ENCODE measurements at regions not wholly inside any gene's neighbourhood (a gene's known extent, or its start where the extent isn't known, plus 50 kb on each side); places are given as distances from the start of the nearest gene placed in this dataset.
"Not testable (repeated sequence)": the region's sequence is repeated elsewhere in the genome, so short reads cannot be mapped to it uniquely, and the experiment has no call there.

DNA sequence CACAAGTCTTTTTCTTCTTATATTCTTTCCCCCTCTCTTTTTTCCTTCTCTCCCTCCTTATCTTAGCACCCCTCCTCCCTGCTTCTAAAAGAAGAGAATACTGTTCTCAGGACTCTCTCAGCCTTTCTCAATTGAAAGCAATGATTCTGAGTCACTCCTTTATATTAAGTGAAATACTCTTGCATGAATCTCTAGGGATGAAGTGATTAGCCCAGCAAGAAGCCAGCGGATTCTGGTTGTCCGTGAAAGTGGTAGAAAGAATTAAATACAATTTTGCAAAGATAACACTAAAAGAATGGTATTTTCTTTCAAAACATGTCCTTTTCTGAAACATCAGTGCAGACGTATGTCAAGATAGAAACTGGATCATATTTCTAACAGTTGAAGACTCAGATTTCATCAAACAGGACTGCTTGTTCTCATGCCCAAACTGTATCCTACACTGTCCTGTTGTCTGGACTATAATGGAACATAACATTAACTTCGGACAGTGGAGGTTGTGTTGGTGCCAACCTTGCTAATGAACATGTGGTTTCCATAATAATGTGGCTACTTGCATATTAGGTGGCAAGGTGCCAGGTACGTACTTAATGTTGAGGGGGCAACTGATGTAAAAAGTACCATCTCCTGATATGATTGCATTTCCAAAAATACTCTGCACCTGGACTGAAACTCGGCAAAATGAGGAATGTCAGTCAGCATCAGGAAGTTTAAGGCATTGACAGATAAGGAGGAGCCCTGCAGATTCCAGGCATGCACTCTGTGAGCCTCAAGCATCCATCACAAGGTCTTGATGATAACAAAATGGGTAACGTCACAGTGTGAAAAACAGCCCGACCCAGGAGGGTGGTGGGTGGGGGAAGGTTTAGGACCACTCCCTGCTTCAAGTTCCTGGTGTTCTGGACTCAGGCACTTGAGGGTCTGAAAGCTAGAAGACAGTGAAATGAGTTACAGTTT lies 357.2 kb downstream of the DLEU7 start:
- DNase-seq (ENCODE audit: low spot score in 2 of 2), result no peak
- intact Hi-C loops (cut with DNase I; ENCODE audit: low total_unique reads), result no loop called here
- TF ChIP-seq, protein P1, sequence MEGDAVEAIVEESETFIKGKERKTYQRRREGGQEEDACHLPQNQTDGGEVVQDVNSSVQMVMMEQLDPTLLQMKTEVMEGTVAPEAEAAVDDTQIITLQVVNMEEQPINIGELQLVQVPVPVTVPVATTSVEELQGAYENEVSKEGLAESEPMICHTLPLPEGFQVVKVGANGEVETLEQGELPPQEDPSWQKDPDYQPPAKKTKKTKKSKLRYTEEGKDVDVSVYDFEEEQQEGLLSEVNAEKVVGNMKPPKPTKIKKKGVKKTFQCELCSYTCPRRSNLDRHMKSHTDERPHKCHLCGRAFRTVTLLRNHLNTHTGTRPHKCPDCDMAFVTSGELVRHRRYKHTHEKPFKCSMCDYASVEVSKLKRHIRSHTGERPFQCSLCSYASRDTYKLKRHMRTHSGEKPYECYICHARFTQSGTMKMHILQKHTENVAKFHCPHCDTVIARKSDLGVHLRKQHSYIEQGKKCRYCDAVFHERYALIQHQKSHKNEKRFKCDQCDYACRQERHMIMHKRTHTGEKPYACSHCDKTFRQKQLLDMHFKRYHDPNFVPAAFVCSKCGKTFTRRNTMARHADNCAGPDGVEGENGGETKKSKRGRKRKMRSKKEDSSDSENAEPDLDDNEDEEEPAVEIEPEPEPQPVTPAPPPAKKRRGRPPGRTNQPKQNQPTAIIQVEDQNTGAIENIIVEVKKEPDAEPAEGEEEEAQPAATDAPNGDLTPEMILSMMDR (IDR thresholded peaks at IDR 0.05), result no peak
- no peak for TF ChIP-seq POLR2A (IDR thresholded peaks at IDR 0.05)
- no peak overlapping the region for H3K4me3 ChIP-seq (ENCODE audit: low read depth, poor library complexity, severe bottlenecking)
- 51 to 53% methylated on average over 8 of the region's 8 CpGs for WGBS, 2 donors

DNA sequence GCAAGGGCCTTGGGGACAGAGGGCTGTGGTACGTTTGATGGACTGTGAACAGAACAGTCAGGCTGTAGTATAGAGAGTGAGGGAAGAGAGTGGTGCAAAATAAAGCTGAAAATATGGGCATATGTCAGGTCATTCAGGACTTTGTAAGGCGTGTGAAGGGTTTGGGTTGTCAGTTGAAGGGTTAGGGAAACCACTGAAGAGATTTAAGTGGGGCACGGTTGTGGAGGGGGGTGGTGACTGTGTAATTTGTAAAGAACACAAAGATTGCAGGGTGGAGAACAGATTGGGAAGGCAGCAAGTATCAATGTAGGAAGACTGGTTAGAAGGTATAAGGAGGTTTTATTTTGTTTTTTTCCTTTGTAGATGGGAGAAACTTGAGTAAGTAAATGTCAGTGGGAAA lies 349.8 kb downstream of the DLEU7 start:
- no peak for DNase-seq (ENCODE audit: low spot score in 2 of 2)
- 79 to 85% methylated on average over 3 of the region's 3 CpGs for WGBS, 2 donors
- H3K4me3 ChIP-seq (ENCODE audit: low read depth, poor library complexity, severe bottlenecking), result no peak overlapping the region
- TF ChIP-seq, protein P1 (IDR thresholded peaks at IDR 0.05), result no peak
- TF ChIP-seq POLR2A (IDR thresholded peaks at IDR 0.05), result no peak
- intact Hi-C loops (cut with DNase I; ENCODE audit: low total_unique reads), result no loop called here

DNA sequence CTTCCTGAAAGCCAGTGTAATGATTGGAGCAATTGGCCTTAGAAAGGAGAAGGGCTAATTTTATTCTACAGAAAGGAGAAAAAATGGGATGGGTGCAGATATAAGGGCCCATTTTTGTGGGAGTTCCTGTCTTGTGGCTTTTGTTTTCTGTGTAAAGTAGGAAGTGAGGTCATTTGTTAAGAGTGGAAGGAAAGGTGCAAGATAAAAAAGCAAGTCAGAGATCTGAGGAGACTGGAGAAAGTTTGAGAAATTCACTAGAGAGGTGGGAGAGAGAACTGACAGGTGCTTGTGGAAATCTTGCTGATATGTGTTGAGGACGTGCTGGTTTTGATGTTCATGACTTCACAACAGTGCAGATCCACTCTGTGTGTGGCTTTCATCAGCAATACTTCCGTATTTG lies 349.4 kb downstream of the DLEU7 start:
- no peak for DNase-seq (ENCODE audit: low spot score in 2 of 2)
- TF ChIP-seq, protein P1 (IDR thresholded peaks at IDR 0.05), result no peak
- no peak for TF ChIP-seq POLR2A (IDR thresholded peaks at IDR 0.05)
- H3K4me3 ChIP-seq (ENCODE audit: low read depth, poor library complexity, severe bottlenecking), result no peak overlapping the region
- intact Hi-C loops (cut with DNase I; ENCODE audit: low total_unique reads), result no loop called here
- 87 to 94% methylated on average over 2 of the region's 2 CpGs for WGBS, 2 donors

DNA sequence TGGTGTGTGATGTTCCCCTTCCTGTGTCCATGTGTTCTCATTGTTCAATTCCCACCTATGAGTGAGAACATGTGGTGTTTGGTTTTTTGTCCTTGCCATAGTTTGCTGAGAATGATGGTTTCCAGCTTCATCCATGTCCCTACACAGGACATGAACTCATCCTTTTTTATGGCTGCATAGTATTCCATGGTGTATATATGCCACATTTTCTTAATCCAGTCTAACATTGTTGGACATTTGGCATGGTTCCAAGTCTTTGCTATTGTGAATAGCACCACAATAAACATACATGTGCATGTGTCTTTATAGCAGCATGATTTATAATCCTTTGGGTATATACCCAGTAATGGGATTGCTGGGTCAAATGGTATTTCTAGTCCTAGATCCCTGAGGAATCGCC lies 340.3 kb downstream of the DLEU7 start:
- H3K4me3 ChIP-seq (ENCODE audit: low read depth, poor library complexity, severe bottlenecking); DNase-seq (ENCODE audit: low spot score in 2 of 2); intact Hi-C loops (cut with DNase I; ENCODE audit: low total_unique reads): not testable (repeated sequence)
- 90 to 100% methylated on average over 1 of the region's 1 CpG for WGBS, 2 donors

DNA sequence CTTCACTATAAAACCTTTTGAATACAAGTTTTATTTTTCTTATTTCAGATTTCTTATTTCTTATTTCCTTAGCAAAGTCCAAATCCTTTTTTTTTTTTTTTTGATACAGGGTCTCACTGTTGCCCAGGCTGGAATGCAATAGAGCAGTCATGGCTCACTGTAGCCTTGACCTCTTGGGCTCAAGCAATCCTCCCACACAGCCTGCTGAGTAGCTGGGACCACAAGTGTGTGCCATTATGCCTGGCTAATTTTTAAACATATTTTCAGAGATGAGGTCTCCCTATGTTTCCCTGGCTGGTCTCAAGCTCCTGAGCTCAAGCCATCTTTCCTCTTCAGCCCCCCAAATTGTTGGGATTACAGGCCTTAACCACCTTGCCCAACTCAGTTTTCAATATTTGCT lies 334.3 kb downstream of the DLEU7 start:
- H3K4me3 ChIP-seq (ENCODE audit: low read depth, poor library complexity, severe bottlenecking), result no peak overlapping the region
- no peak for TF ChIP-seq POLR2A (IDR thresholded peaks at IDR 0.05)
- TF ChIP-seq, protein P1 (IDR thresholded peaks at IDR 0.05), result no peak
- intact Hi-C loops (cut with DNase I; ENCODE audit: low total_unique reads), result no loop called here
- DNase-seq (ENCODE audit: low spot score in 2 of 2), result no peak

DNA sequence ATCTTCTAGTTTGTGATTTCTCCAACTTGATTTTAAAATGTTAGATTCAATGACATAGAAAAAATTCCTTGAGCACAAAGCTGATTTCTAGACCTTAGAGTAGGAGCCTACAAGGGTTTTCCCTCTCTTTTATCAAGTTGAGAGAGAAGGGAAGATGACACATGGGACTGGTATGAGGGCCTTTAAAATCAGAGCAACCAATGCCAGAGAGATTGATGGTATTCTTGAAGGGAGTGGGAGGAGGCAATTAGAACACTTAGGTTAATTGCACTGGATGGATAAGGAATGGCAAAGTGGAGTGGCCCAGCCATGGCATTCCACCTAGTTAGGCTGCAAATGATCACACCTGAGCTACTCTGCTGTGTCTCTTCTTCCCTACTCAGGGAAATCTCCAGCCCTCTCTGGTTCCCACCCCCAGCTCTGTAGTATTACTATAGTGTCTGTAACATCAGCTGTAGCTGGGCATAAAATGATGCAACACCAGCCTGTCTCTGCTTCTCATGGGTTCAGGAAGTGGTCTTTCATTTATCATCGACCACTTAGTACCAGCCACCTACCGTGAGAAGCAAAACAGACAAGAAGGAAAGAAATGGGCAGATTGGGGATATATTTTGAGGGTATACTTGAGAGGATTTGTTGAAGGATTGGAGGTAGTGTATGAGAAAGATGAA lies 333.6 kb downstream of the DLEU7 start:
- no peak for DNase-seq (ENCODE audit: low spot score in 2 of 2)
- no peak for TF ChIP-seq POLR2A (IDR thresholded peaks at IDR 0.05)
- TF ChIP-seq, protein P1 (IDR thresholded peaks at IDR 0.05), result no peak
- intact Hi-C loops (cut with DNase I; ENCODE audit: low total_unique reads), result no loop called here
- H3K4me3 ChIP-seq (ENCODE audit: low read depth, poor library complexity, severe bottlenecking), result no peak overlapping the region
- 94 to 95% methylated on average over 2 of the region's 2 CpGs for WGBS, 2 donors

DNA sequence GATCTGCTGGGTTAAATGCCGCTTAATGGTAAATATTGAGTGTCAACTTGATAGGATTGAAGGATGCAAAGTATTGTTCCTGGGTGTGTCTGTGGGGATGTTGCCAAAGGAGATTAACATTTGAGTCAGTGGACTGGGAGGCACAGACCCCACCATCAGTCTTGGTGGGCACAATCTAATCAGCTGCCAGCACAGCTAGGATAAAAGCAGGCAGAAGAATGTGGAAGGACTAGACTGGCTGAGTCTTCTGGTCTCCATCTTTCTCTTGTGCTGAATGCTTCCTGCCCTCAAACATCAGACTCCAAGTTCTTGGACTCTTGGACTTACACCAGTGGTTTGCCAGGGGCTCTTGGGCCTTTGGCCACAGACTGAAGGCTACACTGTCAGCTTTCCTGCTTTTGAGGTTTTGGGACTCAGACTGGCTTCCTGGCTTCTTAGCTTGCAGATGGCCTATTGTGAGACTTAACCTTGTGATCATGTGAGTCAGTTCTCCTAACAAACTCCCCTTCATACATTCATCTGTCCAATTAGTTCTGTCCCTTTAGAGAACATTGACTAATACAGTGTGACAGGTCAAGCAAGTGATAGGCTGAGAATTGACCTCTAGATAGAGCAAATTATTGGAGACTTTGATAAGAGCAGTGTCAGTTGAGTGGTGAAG lies 332.5 kb downstream of the DLEU7 start:
- 0 to 48% methylated on average over 1 of the region's 1 CpG for WGBS, 2 donors
- DNase-seq (ENCODE audit: low spot score in 2 of 2); H3K4me3 ChIP-seq (ENCODE audit: low read depth, poor library complexity, severe bottlenecking); intact Hi-C loops (cut with DNase I; ENCODE audit: low total_unique reads): not testable (repeated sequence)

Data from lower leg skin (tissue), 4 donors.